Mesenteric fat pad (tissue), 1 donor: ENCODE measurements at regions not wholly inside any gene's neighbourhood (a gene's known extent, or its start where the extent isn't known, plus 50 kb on each side); places are given as distances from the start of the nearest gene placed in this dataset.
"Not testable (repeated sequence)": the region's sequence is repeated elsewhere in the genome, so short reads cannot be mapped to it uniquely, and the experiment has no call there.

ENCODE experiments used
- DNase-seq: peaks from one replicate; pipeline ENCODE4 v3.0.0-alpha.2; 2020; ENCODE audit warnings: low spot score
- donor health status: DM: yes; HTN: yes; CAD: no.

DNA sequence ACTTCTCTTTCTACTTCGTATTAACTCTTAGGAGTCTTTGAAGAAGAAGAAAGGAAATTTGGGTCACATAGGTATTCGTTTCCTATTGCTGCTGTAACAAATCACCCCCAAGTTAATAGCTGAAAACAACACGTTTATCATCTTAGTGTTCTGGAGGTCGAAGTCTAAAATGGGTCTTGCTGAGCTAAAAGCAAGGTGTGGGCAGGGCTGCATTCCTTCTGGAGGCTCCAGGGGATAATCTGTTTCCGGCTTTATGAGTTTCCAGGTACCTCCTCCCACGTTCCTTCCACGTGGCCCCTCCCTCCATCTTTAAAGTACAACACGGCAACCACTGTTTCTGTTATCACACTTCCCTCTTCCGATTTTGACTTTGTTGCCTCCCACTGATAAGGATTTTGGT, 233.5 kb upstream of the RBBP8 start:
- no peak for DNase-seq

DNA sequence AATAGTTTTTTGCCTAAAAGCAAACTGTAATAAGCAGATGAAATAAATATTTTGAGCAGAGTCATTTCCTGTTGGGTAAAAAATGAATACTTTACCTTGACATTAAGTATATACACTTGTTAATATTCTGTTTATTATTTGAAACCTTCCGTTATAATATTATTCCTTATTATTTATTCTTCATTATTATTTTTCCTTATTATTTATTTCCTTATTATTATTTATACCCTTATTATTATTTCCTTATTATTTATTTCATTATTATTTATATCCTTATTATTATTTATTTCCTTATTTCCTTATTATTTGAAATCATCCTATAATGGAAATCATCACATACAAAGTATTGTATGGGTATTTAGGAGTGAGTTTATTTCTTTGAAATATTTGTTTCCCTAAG, 232.2 kb upstream of the RBBP8 start:
- DNase-seq = no peak

GRCh38 chr18:22701326-22701725, 231.8 kb upstream of the RBBP8 start:
- no peak for DNase-seq

DNA sequence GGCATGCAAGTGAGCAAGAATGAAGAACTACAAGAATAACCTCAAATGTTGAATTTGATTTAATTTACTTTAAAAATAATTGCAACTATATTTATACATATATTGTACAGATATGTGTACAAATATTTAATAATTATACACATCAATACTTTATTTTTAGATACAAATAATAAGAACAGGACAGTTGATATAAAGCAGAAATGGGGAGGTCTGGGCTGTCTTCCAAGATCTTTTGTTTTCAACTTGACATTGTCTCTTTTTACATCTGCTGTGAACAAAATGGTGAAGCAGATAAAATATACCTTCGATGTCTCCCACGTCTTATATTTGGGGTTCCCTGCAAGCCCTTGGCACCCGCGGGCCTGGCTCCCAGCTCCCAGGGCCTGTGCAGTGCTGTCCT, 231.3 kb upstream of the RBBP8 start:
- DNase-seq = no peak

DNA sequence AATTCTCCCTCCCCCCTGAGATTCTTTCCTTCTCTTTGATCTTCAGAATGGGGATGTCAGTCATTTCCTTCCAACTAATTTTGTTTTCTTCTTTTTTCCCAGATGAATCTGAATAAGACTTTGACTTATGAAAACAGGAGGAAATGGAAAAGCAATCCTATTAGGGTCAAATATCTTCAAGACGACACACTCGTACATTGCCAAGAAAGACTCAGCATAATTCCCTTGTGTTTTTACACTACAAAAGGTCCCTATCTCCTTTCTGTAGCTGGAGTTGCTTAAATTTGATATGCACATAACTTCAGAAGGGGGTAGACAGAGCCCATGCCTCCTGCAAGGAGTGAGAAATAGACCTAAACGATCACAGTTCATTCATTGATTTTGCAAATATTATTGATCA, 230.3 kb upstream of the RBBP8 start:
- no peak for DNase-seq

GRCh38 chr18:22703883-22704585, 229.1 kb upstream of the RBBP8 start:
- DNase-seq = no peak

DNA sequence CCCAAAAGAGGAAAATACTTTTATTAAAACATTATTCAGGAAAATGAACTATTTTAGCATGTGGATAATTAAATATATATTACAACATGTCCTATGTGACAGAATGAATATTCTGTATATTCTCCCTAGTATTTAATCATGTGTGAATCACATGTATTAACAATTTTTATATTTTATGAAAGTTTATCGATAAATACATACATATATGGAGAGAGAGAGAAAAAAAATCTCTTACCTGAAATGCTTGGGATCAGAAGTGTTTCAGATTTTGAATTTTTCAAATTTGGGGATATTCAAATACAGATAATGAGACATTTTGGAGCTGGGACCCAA, 228.6 kb upstream of the RBBP8 start:
- no peak for DNase-seq

DNA sequence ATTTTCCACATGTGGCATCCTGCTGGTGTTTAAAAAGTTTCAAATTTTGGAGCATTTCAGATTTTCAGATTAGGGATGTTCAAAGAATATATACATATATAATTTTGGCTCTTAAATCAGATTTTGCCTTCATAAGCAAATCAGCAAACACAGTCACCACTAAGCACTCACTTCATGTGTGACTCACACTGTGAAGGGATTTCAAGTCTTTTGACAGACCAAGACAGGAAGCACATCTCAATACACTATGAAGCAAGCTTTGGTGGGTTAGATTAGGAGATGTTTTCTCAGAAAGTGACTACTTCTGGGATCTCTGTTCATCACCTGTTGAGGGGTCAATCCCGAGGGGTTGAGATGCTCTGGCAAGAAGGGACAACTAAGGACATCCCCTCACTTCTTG, 227.8 kb upstream of the RBBP8 start:
- DNase-seq = no peak

GRCh38 chr18:22706025-22706424, 227.1 kb upstream of the RBBP8 start:
- not testable (repeated sequence) for DNase-seq

GRCh38 chr18:22709288-22710060, 223.7 kb upstream of the RBBP8 start:
- DNase-seq = no peak

DNA sequence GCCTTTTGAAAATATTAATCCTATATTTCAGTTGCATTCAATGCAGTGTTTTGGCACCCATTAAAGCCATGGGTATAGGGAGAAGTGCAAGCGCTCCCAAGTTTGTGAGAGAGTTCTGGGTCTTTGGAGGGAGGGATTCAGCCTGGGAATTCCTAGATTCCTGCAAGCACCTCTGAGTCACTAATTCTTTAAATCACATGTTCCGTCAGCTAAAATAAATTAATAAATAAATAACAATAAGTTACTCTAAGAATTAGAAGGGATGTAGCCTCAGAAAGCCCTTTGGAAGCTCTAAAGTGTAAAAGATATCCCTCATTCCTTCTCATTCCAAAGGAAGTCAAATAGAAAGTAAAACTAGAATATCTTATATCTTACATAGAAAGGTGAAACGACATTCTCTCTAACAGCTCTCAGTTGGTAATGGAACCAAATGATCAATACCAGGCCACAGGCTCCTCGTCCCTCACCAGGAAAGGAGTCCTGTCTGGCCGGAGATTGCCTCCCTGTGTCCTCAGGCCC, 222.4 kb upstream of the RBBP8 start:
- no peak for DNase-seq

DNA sequence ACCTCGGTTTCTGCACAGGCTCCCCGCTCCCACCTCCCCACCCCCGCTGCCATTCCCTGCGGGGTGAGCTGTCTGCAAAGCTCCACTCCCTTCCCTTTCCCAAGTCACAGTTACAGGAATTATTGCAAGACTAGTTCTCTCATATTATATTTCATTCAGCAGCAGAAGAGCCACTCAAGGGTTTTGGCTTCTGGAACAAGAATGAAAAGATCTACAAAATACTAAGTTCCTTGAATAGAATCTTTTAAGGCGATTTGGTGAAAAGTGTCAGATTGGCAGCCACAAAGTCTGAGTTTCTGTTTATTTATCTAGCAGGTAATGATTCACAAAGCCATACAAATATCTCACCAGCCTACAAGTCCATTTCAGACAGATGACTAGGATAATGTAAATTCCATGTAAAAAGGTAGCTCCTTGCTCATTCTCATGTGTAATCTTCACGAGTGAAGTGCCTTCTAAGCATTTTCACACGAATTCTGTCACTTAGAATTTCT, 221.9 kb upstream of the RBBP8 start:
- no peak for DNase-seq

DNA sequence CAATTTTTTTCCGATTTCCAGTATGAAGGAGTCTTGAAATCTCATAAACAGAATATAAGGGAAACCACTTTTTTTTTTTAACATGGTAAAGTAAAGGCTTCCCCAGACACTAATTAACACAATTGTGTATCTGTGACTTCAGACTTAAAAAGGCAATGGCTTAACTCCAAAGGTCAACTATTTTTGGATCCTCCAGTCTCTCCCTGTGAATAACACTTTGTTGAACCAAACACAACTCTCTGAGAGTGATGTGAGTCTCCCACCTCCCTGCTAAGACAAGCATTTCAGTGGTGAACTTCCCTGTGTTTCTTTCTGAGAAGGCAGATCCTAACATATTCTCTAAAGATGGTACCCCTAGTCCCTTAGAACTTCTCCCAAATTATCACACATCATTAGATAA, 219.6 kb upstream of the RBBP8 start:
- DNase-seq = no peak

- DNase-seq = not testable (repeated sequence)
Observed at GRCh38 chr18:22717536-22717935, 215.6 kb upstream of the RBBP8 start.

- DNase-seq = no peak
Observed at GRCh38 chr18:22723221-22723620, 209.9 kb upstream of the RBBP8 start.

DNA sequence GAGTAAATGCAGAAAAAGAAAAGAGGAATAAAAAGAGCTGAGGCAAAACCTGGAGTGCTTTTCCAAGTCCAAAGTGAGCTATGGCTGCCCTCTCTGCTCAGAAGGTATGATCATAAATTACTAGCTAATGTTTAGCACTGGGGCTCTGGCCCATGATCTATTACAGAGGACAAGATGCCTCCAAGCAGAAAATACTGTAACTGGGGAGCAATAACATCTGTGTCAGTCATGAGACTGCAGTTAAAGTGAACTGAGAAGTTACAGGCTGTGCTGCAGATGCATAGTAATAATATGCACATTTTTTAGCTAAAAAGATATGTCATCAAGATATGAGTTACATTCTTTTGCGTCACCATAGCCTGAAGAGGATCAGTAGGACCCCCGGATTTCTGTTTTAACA, 209.4 kb upstream of the RBBP8 start:
- DNase-seq = no peak

DNA sequence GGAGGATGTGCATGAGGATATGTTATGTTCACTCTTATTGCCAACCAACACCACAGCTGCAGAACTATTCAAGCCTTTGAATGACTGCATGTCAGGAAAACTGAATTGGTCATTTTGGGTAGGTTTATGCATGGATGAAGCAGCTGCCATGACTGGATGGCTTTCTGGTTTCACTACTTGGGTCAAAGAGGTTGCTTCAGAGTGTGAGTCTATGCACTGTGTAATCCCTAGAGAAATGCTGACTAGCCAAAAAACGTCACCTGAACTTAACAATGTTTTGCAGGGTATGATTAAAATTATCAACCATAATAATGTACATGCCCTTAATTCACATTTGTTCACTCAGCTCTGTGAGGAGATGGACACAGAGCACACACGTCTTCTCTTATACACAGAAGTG, 206.7 kb upstream of the RBBP8 start:
- no peak for DNase-seq

DNA sequence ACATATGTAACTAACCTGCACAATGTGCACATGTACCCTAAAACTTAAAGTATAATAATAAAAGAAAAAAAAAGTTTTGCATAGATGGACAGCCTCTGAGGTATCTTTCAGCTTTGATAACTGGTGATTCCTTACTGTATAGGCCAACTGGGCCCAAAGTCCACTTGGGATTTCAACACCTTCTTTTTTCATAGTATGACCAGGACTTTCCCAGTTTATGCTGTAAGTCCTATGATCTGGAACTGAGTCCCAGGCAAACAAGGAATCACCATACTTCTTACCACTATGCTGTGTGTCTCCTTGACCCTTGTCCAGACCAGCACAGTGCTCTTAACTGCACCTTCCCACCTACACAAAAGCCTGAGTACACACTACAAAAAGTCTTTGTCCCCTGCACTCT, 205.1 kb upstream of the RBBP8 start:
- DNase-seq = no peak

DNA sequence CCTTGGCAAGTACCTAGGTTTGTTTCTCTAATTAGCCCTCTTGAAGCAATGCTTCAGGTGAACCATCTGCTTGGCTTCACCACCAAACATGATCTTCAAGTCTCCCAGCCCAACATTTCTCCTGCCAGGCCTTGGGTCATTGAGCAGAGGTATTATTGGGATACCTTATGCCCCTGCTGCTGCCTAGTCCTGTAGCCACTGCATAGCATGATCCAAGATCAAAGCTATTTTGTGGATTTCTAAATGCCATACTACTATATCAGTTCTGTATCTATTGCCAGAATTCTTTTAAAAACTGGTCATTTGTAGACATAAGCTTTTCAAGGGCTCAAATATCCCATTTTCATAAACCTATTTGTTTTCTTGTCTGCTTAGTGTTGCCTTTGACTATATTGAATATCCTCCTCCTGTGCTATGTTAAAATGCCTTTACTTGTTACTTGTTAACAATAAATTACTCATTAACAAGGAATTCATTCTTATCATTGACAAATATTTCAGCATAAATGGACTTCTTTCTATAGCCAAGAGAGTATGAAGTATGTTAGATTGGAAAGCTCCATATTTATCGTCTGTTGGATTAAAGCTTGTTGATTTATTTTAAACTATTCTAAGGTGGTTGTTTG, 204.5 kb upstream of the RBBP8 start:
- no peak for DNase-seq

DNA sequence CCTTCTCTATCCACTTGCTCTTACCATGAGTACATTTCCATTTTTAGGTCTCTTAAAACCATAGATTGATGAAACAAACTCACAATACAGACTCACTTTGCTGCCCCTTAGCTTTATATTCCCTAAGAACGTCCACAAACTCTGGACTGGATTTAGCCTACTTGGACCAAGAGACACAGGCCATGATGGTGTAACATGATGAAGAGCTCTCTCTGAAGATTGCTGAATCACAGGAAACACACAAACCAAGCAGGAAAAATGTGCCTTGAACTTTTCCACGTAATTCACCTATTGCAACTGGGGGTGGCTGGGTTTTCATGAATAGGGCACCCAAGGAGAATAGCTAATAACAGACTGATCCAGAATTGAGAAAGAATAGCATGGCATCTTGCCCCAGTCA, 201.7 kb upstream of the RBBP8 start:
- DNase-seq = no peak

DNA sequence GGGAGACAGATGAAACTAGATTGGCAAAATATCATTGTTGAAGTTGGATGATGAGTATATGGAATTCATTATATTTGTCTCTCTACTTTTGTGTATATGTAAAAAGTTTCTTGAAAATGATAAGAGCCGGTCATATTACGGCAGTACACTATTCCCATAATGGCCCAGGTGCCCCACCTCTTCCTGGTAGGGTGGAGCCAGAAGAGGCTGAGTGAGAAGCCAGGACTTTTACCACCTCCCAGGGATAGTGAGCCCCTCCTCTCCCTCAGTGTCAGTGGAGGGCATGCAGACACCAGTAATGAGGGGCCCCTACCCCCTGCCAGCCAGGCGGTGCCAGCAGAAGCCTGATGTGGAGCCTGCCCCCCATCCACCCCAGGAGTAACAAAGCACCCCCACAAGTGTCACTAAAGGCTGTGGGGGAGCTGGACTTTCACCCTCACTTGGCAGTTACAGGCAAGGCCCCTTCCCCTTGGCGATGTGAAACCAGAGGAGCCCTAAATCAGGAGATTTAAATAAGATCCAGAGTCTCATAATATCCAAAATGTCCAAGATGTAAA, 198.9 kb upstream of the RBBP8 start:
- no peak for DNase-seq
